ENCODE measurements at regions not wholly inside any gene's neighbourhood (a gene's known extent, or its start where the extent isn't known, plus 50 kb on each side); places are given as distances from the start of the nearest gene placed in this dataset.

GRCh38 chr6:93859971-93860370 is 440.6 kb upstream of the EPHA7 start:
- FAIRE-seq, result no peak
- dilution Hi-C loops (cut with MboI; ENCODE audit: extremely low pct_ligation_motif_present, low sequenced_read_pairs), result no loop called here
- Histone ChIP-seq H3K9ac (replicated peaks; ENCODE audit: extremely low read depth, insufficient read depth, low read length) (no peak overlapping the region), H2AFZ (ENCODE audit: low read depth, low read length) (peak overlapping the region; percentile 34), H3K9me3 (replicated peaks; ENCODE audit: control insufficient read depth, insufficient read depth, low read length) (no peaks in the 10 kb centered on the region), H4K20me1 (replicated peaks; ENCODE audit: control insufficient read depth, extremely low read depth, insufficient read depth, low read length) (no peaks in the 10 kb centered on the region), H3K27me3 (ENCODE audit: control insufficient read depth in 2 of 2, insufficient read depth in 2 of 2, low read length in 2 of 2) (no peaks in the 10 kb centered on the region), H3K79me2 (ENCODE audit: control insufficient read depth, insufficient read depth, low read length) (no peaks in the 10 kb centered on the region), H3K36me3 (ENCODE audit: control insufficient read depth in 2 of 2, extremely low read depth in 1 of 2, insufficient read depth in 2 of 2, low read length in 2 of 2) (no peaks in the 10 kb centered on the region), H3K4me1 (ENCODE audit: control insufficient read depth, extremely low read depth, insufficient read depth, low read length) (no peaks in the 10 kb centered on the region), H3K4me2 (ENCODE audit: insufficient read depth, low read length) (no peak overlapping the region), H3K9me1 (replicated peaks; ENCODE audit: control insufficient read depth, extremely low read depth, insufficient read depth, low read length) (no peaks in the 10 kb centered on the region), H3K27ac (ENCODE audit: insufficient read depth, low read depth, low read length) (no peak overlapping the region), H3K4me3 (replicated peaks in 1 of 3; ENCODE audit: insufficient read depth in 1 of 3, low read depth in 1 of 3, low read length in 3 of 3) (no peak overlapping the region)
- no TSS peak for BruUV-seq (replicated peaks)
- CTCF ChIA-PET, result no interaction called here
- intact Hi-C loops (cut with micrococcal nuclease), result no loop called here
- no peak for DNase-seq (ENCODE audit: low read depth, low spot score)
- TF ChIP-seq, protein P1, sequence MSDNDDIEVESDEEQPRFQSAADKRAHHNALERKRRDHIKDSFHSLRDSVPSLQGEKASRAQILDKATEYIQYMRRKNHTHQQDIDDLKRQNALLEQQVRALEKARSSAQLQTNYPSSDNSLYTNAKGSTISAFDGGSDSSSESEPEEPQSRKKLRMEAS (IDR thresholded peaks at IDR 0.05; ENCODE audit: insufficient read depth, insufficient read length), result no peak
- TF ChIP-seq, protein P2, sequence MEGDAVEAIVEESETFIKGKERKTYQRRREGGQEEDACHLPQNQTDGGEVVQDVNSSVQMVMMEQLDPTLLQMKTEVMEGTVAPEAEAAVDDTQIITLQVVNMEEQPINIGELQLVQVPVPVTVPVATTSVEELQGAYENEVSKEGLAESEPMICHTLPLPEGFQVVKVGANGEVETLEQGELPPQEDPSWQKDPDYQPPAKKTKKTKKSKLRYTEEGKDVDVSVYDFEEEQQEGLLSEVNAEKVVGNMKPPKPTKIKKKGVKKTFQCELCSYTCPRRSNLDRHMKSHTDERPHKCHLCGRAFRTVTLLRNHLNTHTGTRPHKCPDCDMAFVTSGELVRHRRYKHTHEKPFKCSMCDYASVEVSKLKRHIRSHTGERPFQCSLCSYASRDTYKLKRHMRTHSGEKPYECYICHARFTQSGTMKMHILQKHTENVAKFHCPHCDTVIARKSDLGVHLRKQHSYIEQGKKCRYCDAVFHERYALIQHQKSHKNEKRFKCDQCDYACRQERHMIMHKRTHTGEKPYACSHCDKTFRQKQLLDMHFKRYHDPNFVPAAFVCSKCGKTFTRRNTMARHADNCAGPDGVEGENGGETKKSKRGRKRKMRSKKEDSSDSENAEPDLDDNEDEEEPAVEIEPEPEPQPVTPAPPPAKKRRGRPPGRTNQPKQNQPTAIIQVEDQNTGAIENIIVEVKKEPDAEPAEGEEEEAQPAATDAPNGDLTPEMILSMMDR (IDR thresholded peaks at IDR 0.05; ENCODE audit: extremely low read depth in 1 of 2, insufficient read depth in 1 of 2, low read depth in 1 of 2, low read length in 2 of 2), result no peak
- no peak for TF ChIP-seq MYC (IDR thresholded peaks at IDR 0.05; ENCODE audit: low read depth, low read length)
- no peak for TF ChIP-seq POLR2AphosphoS5 (IDR thresholded peaks at IDR 0.05; ENCODE audit: insufficient read depth, low read depth, low read length)
- no peak for TF ChIP-seq FOS (IDR thresholded peaks at IDR 0.05; ENCODE audit: borderline replicate concordance, insufficient read depth, low read length)
- no peak for TF ChIP-seq JUN (IDR thresholded peaks at IDR 0.05; ENCODE audit: borderline replicate concordance, insufficient read depth, insufficient read length, low read depth)
- no peak for TF ChIP-seq POLR2A (IDR thresholded peaks at IDR 0.05; ENCODE audit: low read depth, low read length)
- no peak for TF ChIP-seq GATA2 (IDR thresholded peaks at IDR 0.05; ENCODE audit: insufficient read depth, insufficient read length, low read depth, low read length)
- no peak for TF ChIP-seq EZH2 (IDR thresholded peaks at IDR 0.05; ENCODE audit: borderline replicate concordance, low read depth, low read length, severe bottlenecking)
- POLR2A ChIA-PET, result no interaction called here
